GM18867 (cell line): ENCODE measurements at regions not wholly inside any gene's neighbourhood (a gene's known extent, or its start where the extent isn't known, plus 50 kb on each side); places are given as distances from the start of the nearest gene placed in this dataset.
A peak's percentile ranks its signal among the peaks of the same experiment; 100 is the strongest.
"Not testable (repeated sequence)": the region's sequence is repeated elsewhere in the genome, so short reads cannot be mapped to it uniquely, and the experiment has no call there.

Experiments used
- ATAC-seq: cut with Tn5 transposase; IDR thresholded peaks from one replicate; pipeline ENCODE4 v1.9.1; 2021; ENCODE audit warnings: mild to moderate bottlenecking, moderate library complexity; ENCODE audit not compliant: unreplicated experiment

GRCh38 chr1:117702654-117703053 is 96.8 kb downstream of the TENT5C start:
- ATAC-seq: no peak

- ATAC-seq: no peak
Observed at GRCh38 chr1:117707371-117707770, 101.5 kb downstream of the TENT5C start.

- no peak for ATAC-seq
Observed at GRCh38 chr1:117708323-117709248, 102.7 kb downstream of the TENT5C start.

- no peak for ATAC-seq
Observed at GRCh38 chr1:117709249-117709691, 103.4 kb downstream of the TENT5C start.

GRCh38 chr1:117710710-117711109 is 104.9 kb downstream of the TENT5C start:
- ATAC-seq: no peak

GRCh38 chr1:117712621-117713020 is 106.8 kb downstream of the TENT5C start:
- no peak for ATAC-seq

- ATAC-seq: no peak
Observed at GRCh38 chr1:117714546-117714945, 108.7 kb downstream of the TENT5C start.

- not testable (repeated sequence) for ATAC-seq
Observed at GRCh38 chr1:117716030-117716429, 110.2 kb downstream of the TENT5C start.

GRCh38 chr1:117717980-117718379 is 112.1 kb downstream of the TENT5C start:
- ATAC-seq: not testable (repeated sequence)

GRCh38 chr1:117718596-117718995 is 112.7 kb downstream of the TENT5C start:
- not testable (repeated sequence) for ATAC-seq

GRCh38 chr1:117719004-117719403 is 113.2 kb downstream of the TENT5C start:
- ATAC-seq: no peak

GRCh38 chr1:117732065-117732797 is 126.4 kb downstream of the TENT5C start:
- ATAC-seq: no peak

- no peak for ATAC-seq
Observed at GRCh38 chr1:117732956-117733355, 127.1 kb downstream of the TENT5C start.

- ATAC-seq: no peak
Observed at GRCh38 chr1:117734403-117734802, 128.6 kb downstream of the TENT5C start.

GRCh38 chr1:117735045-117735992 is 129.5 kb downstream of the TENT5C start:
- peak; percentile 63 for ATAC-seq

GRCh38 chr1:117739504-117739903 is 133.7 kb downstream of the TENT5C start:
- no peak for ATAC-seq

GRCh38 chr1:117740496-117740895 is 134.6 kb downstream of the TENT5C start:
- ATAC-seq: no peak

GRCh38 chr1:117746565-117746964 is 140.7 kb downstream of the TENT5C start:
- ATAC-seq: not testable (repeated sequence)

GRCh38 chr1:117747605-117748004 is 141.8 kb downstream of the TENT5C start:
- no peak for ATAC-seq

GRCh38 chr1:117751321-117751720 is 145.5 kb downstream of the TENT5C start:
- no peak for ATAC-seq

- no peak for ATAC-seq
Observed at GRCh38 chr1:117752661-117753060, 146.8 kb downstream of the TENT5C start.
